ENCODE measurements at regions not wholly inside any gene's neighbourhood (a gene's known extent, or its start where the extent isn't known, plus 50 kb on each side); places are given as distances from the start of the nearest gene placed in this dataset.

DNA sequence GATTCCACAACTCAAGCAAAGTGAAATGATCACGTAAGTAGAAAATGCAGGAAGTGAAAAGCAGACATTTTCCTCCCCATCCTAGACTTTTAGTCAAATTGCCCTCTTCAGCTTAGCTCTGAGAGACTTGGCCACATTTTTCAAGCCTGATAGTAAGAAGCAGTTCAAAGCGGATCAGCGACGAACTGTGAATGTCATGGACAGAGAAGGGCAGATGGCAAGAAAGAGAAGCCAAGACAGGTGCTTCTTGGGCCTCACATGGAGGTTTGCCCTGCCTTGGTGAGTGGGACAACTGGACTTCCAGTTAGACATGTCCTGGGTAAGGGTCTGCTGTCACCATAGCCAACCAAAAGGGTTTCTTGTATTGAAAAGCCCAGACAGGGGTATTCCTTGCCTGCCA is 291.5 kb downstream of the MED10 start:
- no peak for TF ChIP-seq POLR2A (IDR thresholded peaks at IDR 0.05; ENCODE audit: low read depth)
- TF ChIP-seq, protein P1, sequence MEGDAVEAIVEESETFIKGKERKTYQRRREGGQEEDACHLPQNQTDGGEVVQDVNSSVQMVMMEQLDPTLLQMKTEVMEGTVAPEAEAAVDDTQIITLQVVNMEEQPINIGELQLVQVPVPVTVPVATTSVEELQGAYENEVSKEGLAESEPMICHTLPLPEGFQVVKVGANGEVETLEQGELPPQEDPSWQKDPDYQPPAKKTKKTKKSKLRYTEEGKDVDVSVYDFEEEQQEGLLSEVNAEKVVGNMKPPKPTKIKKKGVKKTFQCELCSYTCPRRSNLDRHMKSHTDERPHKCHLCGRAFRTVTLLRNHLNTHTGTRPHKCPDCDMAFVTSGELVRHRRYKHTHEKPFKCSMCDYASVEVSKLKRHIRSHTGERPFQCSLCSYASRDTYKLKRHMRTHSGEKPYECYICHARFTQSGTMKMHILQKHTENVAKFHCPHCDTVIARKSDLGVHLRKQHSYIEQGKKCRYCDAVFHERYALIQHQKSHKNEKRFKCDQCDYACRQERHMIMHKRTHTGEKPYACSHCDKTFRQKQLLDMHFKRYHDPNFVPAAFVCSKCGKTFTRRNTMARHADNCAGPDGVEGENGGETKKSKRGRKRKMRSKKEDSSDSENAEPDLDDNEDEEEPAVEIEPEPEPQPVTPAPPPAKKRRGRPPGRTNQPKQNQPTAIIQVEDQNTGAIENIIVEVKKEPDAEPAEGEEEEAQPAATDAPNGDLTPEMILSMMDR (IDR thresholded peaks at IDR 0.05) = no peak
- no peak for TF ChIP-seq POLR2AphosphoS5 (IDR thresholded peaks at IDR 0.05)
- TF ChIP-seq EP300 (IDR thresholded peaks at IDR 0.05) = no peak
